ENCODE measurements at regions not wholly inside any gene's neighbourhood (a gene's known extent, or its start where the extent isn't known, plus 50 kb on each side); places are given as distances from the start of the nearest gene placed in this dataset.

DNA sequence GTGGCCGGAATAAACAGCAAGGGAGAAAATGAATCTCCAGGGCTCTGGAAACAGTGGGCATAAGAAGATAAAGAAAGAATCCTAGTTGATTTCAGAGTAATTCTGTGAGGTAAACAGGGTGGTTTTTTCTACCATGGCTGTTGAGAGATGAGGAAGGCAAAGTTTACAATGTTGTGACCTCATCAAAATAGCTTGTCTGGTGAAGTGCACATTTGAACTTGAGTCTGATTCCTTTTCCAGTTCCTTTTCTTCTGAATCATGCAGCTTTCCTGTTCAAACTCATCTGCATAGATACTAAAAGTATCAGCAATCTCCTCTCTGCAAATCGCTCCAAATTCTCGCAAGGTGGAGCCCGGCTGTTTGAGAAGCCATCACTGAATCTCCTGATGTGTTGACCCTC is 161.7 kb downstream of the PLPP3 start:
- DNase-seq (ENCODE audit: low read depth) = no peak

DNA sequence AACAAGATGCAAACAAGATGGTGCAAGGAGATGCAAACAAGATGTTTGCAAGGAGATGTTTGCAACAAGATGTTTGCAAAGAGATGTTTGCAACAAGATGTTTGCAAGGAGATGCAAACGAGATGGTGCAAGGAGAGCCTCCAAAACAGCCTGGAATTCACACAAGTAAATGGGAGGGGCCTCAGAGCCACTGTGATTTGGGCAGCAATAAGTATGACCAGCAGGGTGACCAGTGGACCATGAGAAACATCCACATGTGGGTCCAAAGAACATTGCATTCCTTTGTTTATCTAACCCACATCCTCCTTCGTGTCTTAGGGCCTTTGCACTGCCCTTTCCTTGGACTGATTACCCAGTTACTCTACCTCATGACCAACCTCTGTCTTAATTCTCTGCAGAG is 162.9 kb downstream of the PLPP3 start:
- DNase-seq (ENCODE audit: low read depth) = no peak

GRCh38 chr1:56415720-56416119 is 163.6 kb downstream of the PLPP3 start:
- no peak for DNase-seq (ENCODE audit: low read depth)

DNA sequence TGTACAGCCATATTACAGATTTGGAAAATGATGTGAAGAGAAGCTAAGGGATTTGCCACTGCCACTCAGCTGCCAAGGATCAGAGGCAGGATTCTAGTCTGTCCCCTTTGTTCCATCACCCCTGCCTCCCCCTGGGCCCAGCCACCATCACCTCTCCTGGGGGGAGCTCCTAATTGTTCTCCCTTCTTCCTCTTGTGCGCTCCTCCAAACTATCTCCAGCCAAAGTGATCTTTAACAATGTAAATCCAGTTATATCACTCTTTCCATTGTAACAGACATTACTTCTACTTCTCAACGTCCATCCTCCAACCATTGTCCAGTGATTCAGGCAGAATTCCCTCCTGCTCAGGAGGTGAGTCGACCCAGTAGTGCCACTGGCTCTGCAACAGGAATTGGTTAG is 164.1 kb downstream of the PLPP3 start:
- DNase-seq (ENCODE audit: low read depth) = no peak

- no peak for DNase-seq (ENCODE audit: low read depth)
Observed at GRCh38 chr1:56414728-56415224, 164.6 kb downstream of the PLPP3 start.

DNA sequence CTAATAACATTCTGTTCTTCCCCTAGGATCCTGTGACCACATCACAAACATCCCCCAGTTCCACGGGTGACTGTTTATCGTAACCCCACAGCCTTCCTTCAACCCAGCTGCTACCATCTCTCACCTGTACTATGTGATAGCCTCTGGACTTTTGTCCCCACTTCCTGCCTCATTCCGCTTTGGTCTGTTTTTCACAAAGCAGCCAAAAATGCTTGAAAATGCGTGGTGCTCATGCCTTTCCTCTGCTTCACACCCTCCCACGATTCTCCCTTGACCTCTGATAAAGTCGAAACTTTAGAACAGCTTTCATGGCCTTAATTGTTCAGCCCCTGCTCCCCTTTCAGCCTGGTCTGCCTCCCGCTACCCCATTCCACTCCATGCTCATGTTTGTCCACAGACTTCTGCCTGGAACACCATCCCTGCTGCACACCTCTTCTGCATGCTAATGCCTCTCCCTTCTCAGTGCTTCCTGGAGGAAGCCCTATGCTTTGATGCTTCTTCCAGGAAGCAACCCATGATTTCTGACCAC is 165.6 kb downstream of the PLPP3 start:
- DNase-seq (ENCODE audit: low read depth) = no peak

GRCh38 chr1:56411484-56412180 is 167.7 kb downstream of the PLPP3 start:
- DNase-seq (ENCODE audit: low read depth) = no peak

DNA sequence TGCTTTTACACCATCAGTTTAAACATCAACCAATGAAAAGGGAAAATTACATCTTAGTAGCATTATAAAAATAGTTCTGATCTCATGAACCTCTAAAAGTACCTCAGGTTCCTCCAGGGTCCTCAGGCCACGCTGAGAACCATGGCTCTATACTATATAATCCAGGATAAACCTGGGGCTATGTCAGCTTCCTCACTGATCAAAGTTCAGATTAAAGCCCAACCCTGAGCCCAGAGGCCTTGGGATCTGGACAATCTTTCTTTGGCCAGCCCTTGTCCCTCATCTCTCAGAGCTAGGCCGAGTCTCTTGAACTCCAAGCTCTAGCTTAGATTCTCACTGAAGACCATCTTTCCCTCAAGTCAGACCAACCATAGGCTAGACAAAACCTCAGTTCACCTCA is 168.3 kb downstream of the PLPP3 start:
- no peak for DNase-seq (ENCODE audit: low read depth)

- DNase-seq (ENCODE audit: low read depth) = no peak
Observed at GRCh38 chr1:56410405-56410804, 169.0 kb downstream of the PLPP3 start.

DNA sequence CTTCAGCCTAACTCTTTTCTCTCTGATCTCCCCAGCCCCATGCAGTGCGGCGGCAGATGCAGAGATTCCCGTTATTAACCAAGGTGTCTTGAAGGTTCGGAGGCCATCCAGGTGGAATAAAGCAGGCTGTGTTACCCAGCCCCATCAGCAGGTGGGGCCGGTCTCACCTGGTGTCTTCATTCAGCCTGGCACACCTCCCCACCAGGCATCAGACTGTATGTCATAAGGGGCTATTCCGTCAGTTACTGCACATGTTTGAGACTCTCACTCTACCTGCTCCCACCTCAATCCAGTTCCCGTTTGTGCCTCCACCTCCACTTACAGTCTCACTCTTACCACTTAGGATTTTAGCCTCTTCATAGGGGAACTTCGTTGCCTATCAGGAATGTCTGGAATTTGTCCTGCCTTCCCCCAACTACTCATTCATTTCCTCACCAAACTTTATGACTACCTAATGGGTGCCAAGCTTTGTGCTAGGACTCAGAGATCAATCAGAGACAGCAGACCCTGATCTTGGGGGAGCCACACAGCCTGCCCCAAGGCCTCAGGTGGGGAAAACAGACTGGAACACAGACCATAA is 170.2 kb downstream of the PLPP3 start:
- no peak for DNase-seq (ENCODE audit: low read depth)

GRCh38 chr1:56406821-56407220 is 172.5 kb downstream of the PLPP3 start:
- no peak for DNase-seq (ENCODE audit: low read depth)

GRCh38 chr1:56404561-56405030 is 174.8 kb downstream of the PLPP3 start:
- DNase-seq (ENCODE audit: low read depth) = no peak

GRCh38 chr1:56404066-56404465 is 175.3 kb downstream of the PLPP3 start:
- no peak for DNase-seq (ENCODE audit: low read depth)

DNA sequence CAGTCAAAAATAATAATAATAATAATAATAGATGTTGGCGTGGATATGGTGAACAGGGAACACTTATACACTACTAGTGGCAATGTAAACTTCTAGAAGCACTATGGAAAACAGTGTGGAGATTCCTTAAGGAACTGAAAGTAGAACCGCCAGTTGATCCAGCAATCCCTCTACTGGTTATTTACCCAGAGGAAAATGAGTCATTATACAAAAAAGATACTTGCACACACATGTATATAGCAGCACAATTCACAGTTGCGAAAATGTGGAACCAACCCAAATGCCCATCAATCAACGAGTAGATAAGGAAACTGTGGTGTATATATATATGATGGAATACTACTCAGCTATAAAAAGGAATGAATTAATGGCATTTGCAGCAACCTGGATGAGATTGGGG is 176.0 kb downstream of the PLPP3 start:
- no peak for DNase-seq (ENCODE audit: low read depth)

GRCh38 chr1:56401191-56401590 is 178.2 kb downstream of the PLPP3 start:
- no peak for DNase-seq (ENCODE audit: low read depth)

- DNase-seq (ENCODE audit: low read depth) = no peak
Observed at GRCh38 chr1:56400526-56400925, 178.8 kb downstream of the PLPP3 start.

GRCh38 chr1:56399795-56400194 is 179.6 kb downstream of the PLPP3 start:
- DNase-seq (ENCODE audit: low read depth) = no peak

GRCh38 chr1:56399326-56399725 is 180.0 kb downstream of the PLPP3 start:
- DNase-seq (ENCODE audit: low read depth) = no peak

GRCh38 chr1:56397811-56398231 is 181.5 kb downstream of the PLPP3 start:
- DNase-seq (ENCODE audit: low read depth) = no peak

DNA sequence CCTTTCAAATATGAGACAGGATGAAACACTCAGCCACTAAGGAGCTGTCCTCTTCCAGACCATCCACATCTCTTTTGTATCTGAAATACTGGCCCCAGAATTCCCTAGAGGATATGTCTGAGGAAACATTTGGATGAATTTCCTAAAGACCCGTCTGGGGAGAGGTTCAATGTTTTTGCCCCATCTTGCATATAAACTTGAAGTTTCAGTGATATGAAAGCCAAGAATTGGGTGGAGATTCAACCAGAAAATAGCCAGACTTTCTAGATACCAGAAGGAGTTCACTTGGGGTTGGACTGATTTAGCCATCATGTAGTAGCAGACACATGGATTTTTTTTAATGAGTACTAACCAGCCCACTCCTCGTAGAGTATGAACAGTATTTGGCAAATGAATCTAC is 182.0 kb downstream of the PLPP3 start:
- DNase-seq (ENCODE audit: low read depth) = no peak

GRCh38 chr1:56396581-56396980 is 182.8 kb downstream of the PLPP3 start:
- no peak for DNase-seq (ENCODE audit: low read depth)

GRCh38 chr1:56395776-56396175 is 183.6 kb downstream of the PLPP3 start:
- no peak for DNase-seq (ENCODE audit: low read depth)

GRCh38 chr1:56394298-56394697 is 185.1 kb downstream of the PLPP3 start:
- DNase-seq (ENCODE audit: low read depth) = no peak
